DND-41 (cell line): ENCODE measurements at regions not wholly inside any gene's neighbourhood (a gene's known extent, or its start where the extent isn't known, plus 50 kb on each side); places are given as distances from the start of the nearest gene placed in this dataset.
"Not testable (repeated sequence)": the region's sequence is repeated elsewhere in the genome, so short reads cannot be mapped to it uniquely, and the experiment has no call there.

Experiments
- ATAC-seq: fragments of 200-7000 bp; cut with Tn5 transposase; 3 replicates; pipeline ENCODE4 v1.9.1; 2021; ENCODE audit warnings: low read depth; ENCODE audit not compliant: insufficient read depth
- DNase-seq: peaks from one replicate; pipeline ENCODE4 v3.0.0-alpha.2; 2020
- H2AFZ ChIP-seq: 2 replicates; pipeline ENCODE4 v1.6.0; 2012; ENCODE audit warnings: low read depth, low read length
- H3K27ac ChIP-seq: 2 replicates; pipeline ENCODE4 v1.5.1; 2012; ENCODE audit warnings: low read length, inconsistent platforms
- H3K27me3 ChIP-seq: fragments of 200-600 bp; sonication (generic); 2 replicates; pipeline ENCODE4 v1.6.0; 2012; ENCODE audit warnings: low read length, mild to moderate bottlenecking, inconsistent platforms; ENCODE audit not compliant: insufficient read depth, poor library complexity
- H3K36me3 ChIP-seq: 2 replicates; pipeline ENCODE4 v1.5.1; 2012; ENCODE audit warnings: low read length, inconsistent platforms; ENCODE audit not compliant: insufficient read depth
- H3K4me1 ChIP-seq: 2 replicates; pipeline ENCODE4 v1.5.1; 2012; ENCODE audit warnings: mild to moderate bottlenecking, low read length; ENCODE audit not compliant: insufficient read depth
- H3K4me2 ChIP-seq: 2 replicates; pipeline ENCODE4 v1.6.0; 2012; ENCODE audit warnings: mild to moderate bottlenecking, moderate library complexity, low read length, inconsistent platforms; ENCODE audit not compliant: insufficient read depth
- H3K4me3 ChIP-seq, 2 experiments: fragments of 200-600 bp in 1 of 2; shearing (Covaris generic) in 1 of 2; 2 replicates each; pipeline ENCODE4 v1.5.1; 2012 to 2016; ENCODE audit warnings: inconsistent platforms in 2 of 2, low read length in 2 of 2, mild to moderate bottlenecking in 2 of 2, low read depth in 1 of 2, moderate library complexity in 1 of 2
- H3K79me2 ChIP-seq: 2 replicates; pipeline ENCODE4 v1.6.0; 2012; ENCODE audit warnings: low read length, inconsistent platforms; ENCODE audit not compliant: insufficient read depth
- H3K9ac ChIP-seq: 2 replicates; pipeline ENCODE4 v1.6.0; 2012; ENCODE audit warnings: low read depth, mild to moderate bottlenecking, inconsistent platforms, low read length, moderate library complexity
- H3K9me3 ChIP-seq: 2 replicates; pipeline ENCODE4 v1.5.1; 2012; ENCODE audit warnings: low read length, moderate library complexity, mild to moderate bottlenecking, inconsistent platforms; ENCODE audit not compliant: insufficient read depth, severe bottlenecking
- H4K20me1 ChIP-seq: 2 replicates; pipeline ENCODE4 v1.6.0; 2012; ENCODE audit warnings: low read length; ENCODE audit not compliant: insufficient read depth
- CTCF ChIP-seq: IDR thresholded peaks from 2 replicates; pipeline ENCODE4 v1.5.1; 2012; ENCODE audit warnings: borderline replicate concordance, low read length, moderate library complexity, mild to moderate bottlenecking; ENCODE audit not compliant: poor library complexity, severe bottlenecking; ENCODE audit errors: extremely low read depth
- EZH2 ChIP-seq: IDR thresholded peaks from 3 replicates; pipeline ENCODE4 v1.6.1; 2012; ENCODE audit warnings: borderline replicate concordance, low read depth, mild to moderate bottlenecking, moderate library complexity, low read length, inconsistent platforms; ENCODE audit not compliant: severe bottlenecking

DNA sequence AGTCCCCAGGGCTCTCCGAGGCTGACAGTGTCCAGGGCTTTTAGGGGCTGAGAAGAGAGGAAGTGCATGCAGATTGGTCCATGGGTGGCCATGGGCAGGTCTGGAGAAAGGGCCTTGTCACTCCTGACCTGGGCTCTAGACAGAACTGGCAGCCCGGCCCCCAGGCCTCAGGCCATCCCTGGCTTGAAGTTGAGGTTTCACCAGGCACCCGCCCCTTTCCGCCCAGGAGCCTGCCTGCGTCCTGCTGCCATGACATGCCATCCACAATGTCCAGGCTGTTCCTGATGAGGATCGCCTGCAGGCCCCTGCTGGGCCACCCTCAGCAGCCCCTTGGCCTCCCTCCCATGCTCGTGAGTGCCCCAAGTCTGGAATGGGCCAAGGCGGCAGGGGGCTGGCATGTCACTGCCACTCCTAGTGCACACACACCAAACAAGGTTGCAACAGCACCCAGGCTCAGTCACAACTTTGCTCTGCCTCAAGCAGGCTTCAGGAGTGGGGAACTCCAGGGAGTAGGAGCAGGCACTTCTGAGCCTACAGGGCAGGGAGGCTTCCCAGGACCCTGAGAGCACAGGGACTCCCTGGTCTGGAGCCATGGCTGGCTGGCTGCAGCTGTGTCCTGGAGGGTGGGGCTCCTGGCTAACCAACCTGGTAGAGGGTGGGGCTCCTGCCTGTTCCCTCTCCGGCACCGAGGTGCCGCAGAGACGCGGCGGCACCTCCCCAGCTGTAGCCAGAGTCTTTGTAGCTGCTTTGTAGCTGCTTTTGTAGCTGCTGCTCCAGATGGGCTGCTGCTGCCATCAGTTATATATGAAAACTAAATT is 1457.1 kb upstream of the GBE1 start:
- H4K20me1 ChIP-seq: no peaks in the 10 kb centered on the region
- H3K4me2 ChIP-seq: no peak overlapping the region
- no peak for TF ChIP-seq CTCF
- TF ChIP-seq EZH2: no peak
- ATAC-seq (no peak), DNase-seq (no peak)
- H3K9me3 ChIP-seq: peaks cover 11% of the 10 kb centered on the region
- no peaks in the 10 kb centered on the region for H3K4me1 ChIP-seq
- H3K36me3 ChIP-seq: no peaks in the 10 kb centered on the region
- no peak overlapping the region for H3K4me3 ChIP-seq
- H2AFZ ChIP-seq: peak overlapping the region; percentile 9; the same call in 1 of the 2 replicates
- no peak overlapping the region for H3K9ac ChIP-seq
- no peaks in the 10 kb centered on the region for H3K27me3 ChIP-seq
- no peak overlapping the region for H3K27ac ChIP-seq
- H3K79me2 ChIP-seq: no peaks in the 10 kb centered on the region

DNA sequence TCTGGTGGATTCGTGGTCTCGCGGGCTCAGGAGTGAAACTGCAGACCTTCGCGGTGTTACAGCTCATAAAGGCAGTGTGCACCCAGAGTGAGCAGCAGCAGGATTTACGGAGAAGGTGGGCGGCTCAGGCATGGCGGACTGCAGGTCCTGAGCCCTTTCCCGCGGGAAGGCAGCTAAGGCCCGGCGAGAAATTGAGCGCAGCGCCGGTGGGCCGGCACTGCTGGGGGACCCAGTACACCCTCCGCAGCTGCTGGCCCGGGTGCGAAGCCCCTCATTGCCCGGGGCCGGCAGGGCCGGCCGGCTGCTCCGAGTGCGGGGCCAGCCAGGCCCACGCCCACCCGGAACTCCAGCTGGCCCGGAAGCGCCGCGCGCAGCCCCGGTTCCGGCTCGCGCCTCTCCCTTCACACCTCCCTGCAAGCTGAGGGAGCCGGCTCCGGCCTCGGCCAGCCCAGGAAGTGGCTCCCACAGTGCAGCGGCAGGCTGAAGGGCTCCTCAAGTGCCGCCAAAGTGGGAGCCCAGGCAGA is 1456.2 kb upstream of the GBE1 start:
- H3K27ac ChIP-seq, H3K79me2 ChIP-seq, H3K27me3 ChIP-seq, H3K4me1 ChIP-seq, H3K36me3 ChIP-seq, H4K20me1 ChIP-seq, H3K4me2 ChIP-seq, ATAC-seq, H2AFZ ChIP-seq, DNase-seq, H3K4me3 ChIP-seq, H3K9ac ChIP-seq: not testable (repeated sequence)
- peaks cover 11% of the 10 kb centered on the region for H3K9me3 ChIP-seq

DNA sequence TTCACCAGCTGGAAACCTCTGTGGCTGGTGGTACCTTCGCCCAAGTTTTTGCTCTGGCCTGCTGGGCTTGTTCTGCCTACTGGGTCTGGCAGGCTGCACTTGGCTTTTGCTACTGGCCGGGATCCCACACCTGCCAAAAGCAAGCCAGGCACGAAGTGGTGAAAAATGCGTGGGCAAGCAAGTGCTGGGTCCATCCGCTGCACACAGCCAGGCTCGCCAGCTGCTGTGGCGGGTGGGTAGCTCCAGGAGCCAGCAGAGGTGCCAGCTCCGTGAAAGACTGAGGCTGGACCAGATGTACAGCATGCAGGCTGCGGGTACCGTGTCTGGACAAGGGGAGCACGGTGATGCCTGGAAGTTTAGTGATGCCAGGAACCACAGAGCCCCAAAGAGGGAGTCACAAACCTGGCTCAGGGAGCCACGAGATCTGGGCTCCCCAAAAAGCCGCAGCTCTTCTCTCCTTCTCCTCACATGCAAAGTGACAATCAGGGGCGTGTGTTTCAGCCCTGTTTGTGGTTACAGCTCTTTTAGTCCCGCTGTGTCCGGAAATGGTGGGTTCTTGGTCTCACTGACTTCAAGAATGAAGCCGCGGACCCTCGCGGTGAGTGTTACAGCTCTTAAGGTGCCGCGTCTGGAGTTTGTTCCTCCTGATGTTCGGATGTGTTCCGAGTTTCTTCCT is 1455.6 kb upstream of the GBE1 start:
- Histone ChIP-seq H3K79me2 (no peaks in the 10 kb centered on the region), H3K4me3 (no peak overlapping the region), H3K4me1 (no peaks in the 10 kb centered on the region), H2AFZ (peak overlapping the region; percentile 25; the same call in 1 of the 2 replicates), H3K36me3 (no peaks in the 10 kb centered on the region), H3K9ac (no peak overlapping the region), H3K9me3 (peaks cover 11% of the 10 kb centered on the region), H3K27ac (no peak overlapping the region), H3K4me2 (no peak overlapping the region), H4K20me1 (no peaks in the 10 kb centered on the region), H3K27me3 (no peaks in the 10 kb centered on the region)
- TF ChIP-seq EZH2 (no peak), CTCF (no peak)
- DNase-seq: no peak
- ATAC-seq: no peak

- Histone ChIP-seq H3K4me2 (no peak overlapping the region), H3K36me3 (no peaks in the 10 kb centered on the region), H3K27me3 (no peaks in the 10 kb centered on the region), H4K20me1 (no peaks in the 10 kb centered on the region), H3K27ac (no peak overlapping the region), H3K4me3 (no peak overlapping the region), H3K9ac (no peak overlapping the region), H3K9me3 (no peaks in the 10 kb centered on the region), H2AFZ (no peak overlapping the region), H3K79me2 (no peaks in the 10 kb centered on the region), H3K4me1 (peaks cover 13% of the 10 kb centered on the region)
- TF ChIP-seq EZH2: no peak
- no peak for TF ChIP-seq CTCF
- no peak for ATAC-seq
- no peak for DNase-seq
Measured at GRCh38 chr3:83195243-83195642, 1433.8 kb upstream of the GBE1 start.
